IgD-negative memory B cell (primary cell): ENCODE measurements at regions not wholly inside any gene's neighbourhood (a gene's known extent, or its start where the extent isn't known, plus 50 kb on each side); places are given as distances from the start of the nearest gene placed in this dataset.

ENCODE experiments used
- H3K27ac Mint-ChIP-seq, 3 donors: one replicate each; pipeline ENCODE4 v1.8.0; 2020 to 2022; ENCODE audit warnings: mild to moderate bottlenecking in 3 of 3, mixed read lengths in 3 of 3, moderate library complexity in 1 of 3
- H3K27me3 Mint-ChIP-seq: one replicate; pipeline ENCODE4 v1.8.0; 2021; ENCODE audit warnings: mixed read lengths
- H3K36me3 Mint-ChIP-seq: one replicate; pipeline ENCODE4 v1.8.0; 2020; ENCODE audit warnings: mild to moderate bottlenecking, mixed read lengths
- H3K4me1 Mint-ChIP-seq, 3 donors: one replicate each; pipeline ENCODE4 v1.8.0; 2020 to 2022; ENCODE audit warnings: mixed read lengths in 3 of 3, mild to moderate bottlenecking in 1 of 3
- H3K4me3 Mint-ChIP-seq, 4 donors: one replicate each; pipeline ENCODE4 v1.8.0; 2020 to 2022; ENCODE audit warnings: mild to moderate bottlenecking in 4 of 4, mixed read lengths in 4 of 4, moderate library complexity in 3 of 4
- H3K9me3 Mint-ChIP-seq, 3 donors: one replicate each; pipeline ENCODE4 v1.8.0; 2020 to 2021; ENCODE audit warnings: mixed read lengths in 3 of 3, mild to moderate bottlenecking in 1 of 3

DNA sequence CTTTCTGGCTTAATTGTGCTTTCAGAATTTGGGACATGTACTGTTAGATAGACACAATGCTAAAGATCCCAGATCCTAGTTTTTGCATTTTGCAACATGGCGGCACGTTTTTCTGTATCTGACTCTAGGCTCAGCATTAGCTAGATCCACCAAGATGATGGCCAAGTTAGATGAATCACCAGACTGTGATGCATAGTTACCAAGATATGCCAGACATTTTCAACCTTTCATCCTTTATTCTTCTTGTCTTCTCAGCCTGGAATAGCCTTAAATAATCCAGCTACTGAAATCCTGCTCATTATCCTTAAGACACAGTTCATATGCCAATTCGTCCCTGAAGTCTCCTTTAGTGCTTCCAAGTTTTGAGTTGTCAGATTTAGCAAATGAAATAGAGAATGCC lies 144.9 kb upstream of the CRY1 start:
- Mint-ChIP-seq H3K27ac (no peak overlapping the region), H3K27me3 (peaks cover 6% of the 10 kb centered on the region), H3K36me3 (no peaks in the 10 kb centered on the region), H3K4me1 (no peaks in the 10 kb centered on the region), H3K4me3 (no peak overlapping the region), H3K9me3 (peaks cover 0 to 3% (median 0%) of the 10 kb centered on the region in 3 donors)

DNA sequence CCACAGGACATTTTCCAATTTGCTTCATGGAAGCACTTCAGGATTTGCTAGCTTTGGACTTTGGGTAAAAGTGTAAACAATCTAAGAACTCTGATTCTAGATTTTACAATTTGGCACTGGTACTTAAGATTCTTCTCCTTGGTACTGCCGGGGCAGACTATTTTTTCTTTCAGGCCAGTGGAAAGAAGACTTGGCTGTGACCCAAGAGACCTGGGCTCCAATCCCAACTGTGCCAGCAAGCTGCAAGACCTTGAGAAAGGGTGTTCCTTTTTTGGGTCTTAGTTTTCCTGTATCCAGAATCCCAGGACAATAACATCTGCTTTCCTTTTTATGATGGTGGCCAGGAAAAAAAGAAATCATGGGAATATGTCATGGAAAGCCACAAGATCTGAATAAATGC lies 148.1 kb upstream of the CRY1 start:
- H3K4me1 Mint-ChIP-seq: no peaks in the 10 kb centered on the region
- no peak overlapping the region for H3K27ac Mint-ChIP-seq
- H3K36me3 Mint-ChIP-seq: no peaks in the 10 kb centered on the region
- H3K4me3 Mint-ChIP-seq: no peak overlapping the region
- H3K9me3 Mint-ChIP-seq: peaks cover 0 to 2% (median 0%) of the 10 kb centered on the region in 3 donors
- H3K27me3 Mint-ChIP-seq: peaks cover 10% of the 10 kb centered on the region

DNA sequence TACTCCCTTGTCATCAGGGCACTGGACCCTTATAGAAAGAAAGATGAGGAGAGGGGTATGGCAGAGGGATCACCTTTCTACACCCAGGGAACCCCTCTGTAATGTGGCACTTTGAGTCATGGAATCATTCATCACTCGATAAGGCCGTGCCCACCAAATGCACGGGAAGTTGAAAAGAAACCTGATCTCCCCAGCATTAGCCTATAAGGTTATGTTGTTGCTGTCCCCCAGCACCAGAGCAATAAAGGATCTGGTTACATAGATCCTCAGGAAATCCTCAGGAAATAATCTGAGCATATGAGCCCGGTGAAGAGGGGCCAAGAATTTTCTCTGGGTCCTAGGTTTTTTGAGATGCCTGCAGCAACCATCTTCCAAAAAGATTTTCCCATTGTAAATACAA lies 148.8 kb upstream of the CRY1 start:
- Mint-ChIP-seq H3K4me3 (no peak overlapping the region), H3K27ac (no peak overlapping the region), H3K36me3 (no peaks in the 10 kb centered on the region), H3K27me3 (peaks cover 10% of the 10 kb centered on the region), H3K4me1 (no peaks in the 10 kb centered on the region), H3K9me3 (peaks cover 0 to 2% (median 0%) of the 10 kb centered on the region in 3 donors)

DNA sequence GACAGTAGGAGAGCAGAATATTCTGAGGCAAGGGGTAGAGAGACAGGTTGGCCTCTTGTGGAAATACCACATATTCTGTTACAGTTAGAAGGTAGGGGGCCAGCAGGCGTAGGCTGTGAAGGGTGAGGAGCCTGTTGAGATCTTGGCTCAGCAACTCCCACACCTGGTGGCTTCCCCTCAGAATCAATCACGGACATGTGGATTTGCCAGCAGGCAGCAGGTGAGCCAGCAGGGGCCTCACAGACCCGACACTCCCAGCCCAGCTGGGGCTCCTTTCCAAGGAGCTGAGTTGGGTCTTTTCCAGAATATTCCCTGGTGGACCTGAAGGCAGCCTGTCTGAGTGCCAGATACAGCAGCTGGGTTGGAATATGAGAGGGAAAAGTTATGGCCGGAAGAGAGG lies 150.0 kb upstream of the CRY1 start:
- Mint-ChIP-seq H3K27me3 (peaks cover 10% of the 10 kb centered on the region), H3K4me3 (no peak overlapping the region)

DNA sequence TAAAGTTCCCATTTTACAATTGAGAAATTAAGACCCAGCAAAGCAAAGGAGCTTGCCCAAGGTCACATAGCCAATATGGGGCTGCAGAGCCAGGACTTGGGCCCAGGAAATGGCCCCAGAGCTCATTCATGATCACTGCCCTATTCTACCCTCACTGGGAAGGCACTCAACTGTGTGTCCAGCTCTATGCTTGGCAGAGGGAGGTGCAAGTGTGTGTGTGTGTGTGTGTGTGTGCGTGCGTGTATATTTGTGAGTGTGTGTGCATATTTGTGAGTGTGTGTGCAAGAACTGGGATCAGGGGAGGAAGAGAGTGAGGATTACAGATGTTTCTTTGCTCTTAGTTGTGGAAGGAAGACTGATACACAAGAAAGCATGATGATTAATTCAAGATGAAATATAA lies 151.2 kb upstream of the CRY1 start:
- H3K36me3 Mint-ChIP-seq: no peaks in the 10 kb centered on the region
- H3K4me3 Mint-ChIP-seq: no peak overlapping the region
- peaks cover 10% of the 10 kb centered on the region for H3K27me3 Mint-ChIP-seq
- H3K4me1 Mint-ChIP-seq: no peaks in the 10 kb centered on the region
- peaks cover 0 to 2% (median 0%) of the 10 kb centered on the region in 3 donors for H3K9me3 Mint-ChIP-seq
- peak overlapping the region in 1 of 3 donors; percentile 57 for H3K27ac Mint-ChIP-seq

More for the DNA sequence above, 150.0 kb upstream of the CRY1 start:
- Mint-ChIP-seq H3K4me1 (no peaks in the 10 kb centered on the region), H3K27ac (no peak overlapping the region), H3K36me3 (no peaks in the 10 kb centered on the region), H3K9me3 (peaks cover 0 to 2% (median 0%) of the 10 kb centered on the region in 3 donors)

DNA sequence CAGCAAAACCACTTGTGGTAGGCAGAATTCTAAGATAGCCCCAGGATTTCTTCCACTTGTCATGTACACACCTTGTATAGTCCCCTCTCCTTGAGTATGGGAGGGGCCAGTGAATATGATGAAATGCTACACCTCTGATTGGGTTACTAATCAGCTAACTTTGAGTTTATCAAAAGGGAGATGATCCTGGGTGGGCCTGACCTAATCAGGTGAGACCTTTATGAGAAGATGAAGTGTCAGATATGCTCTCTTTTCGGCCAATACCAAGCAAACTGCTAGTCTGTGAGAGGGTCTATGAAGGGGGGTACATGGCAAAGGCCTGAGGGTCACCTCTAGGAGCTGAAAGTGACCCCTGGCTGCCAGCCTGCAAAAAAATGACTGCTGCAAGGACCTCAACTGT lies 154.3 kb upstream of the CRY1 start:
- no peak overlapping the region for H3K27ac Mint-ChIP-seq
- no peak overlapping the region for H3K4me3 Mint-ChIP-seq
- peaks cover 0 to 2% (median 0%) of the 10 kb centered on the region in 3 donors for H3K9me3 Mint-ChIP-seq
- H3K4me1 Mint-ChIP-seq: no peaks in the 10 kb centered on the region
- no peaks in the 10 kb centered on the region for H3K36me3 Mint-ChIP-seq
- H3K27me3 Mint-ChIP-seq: peaks cover 8% of the 10 kb centered on the region

DNA sequence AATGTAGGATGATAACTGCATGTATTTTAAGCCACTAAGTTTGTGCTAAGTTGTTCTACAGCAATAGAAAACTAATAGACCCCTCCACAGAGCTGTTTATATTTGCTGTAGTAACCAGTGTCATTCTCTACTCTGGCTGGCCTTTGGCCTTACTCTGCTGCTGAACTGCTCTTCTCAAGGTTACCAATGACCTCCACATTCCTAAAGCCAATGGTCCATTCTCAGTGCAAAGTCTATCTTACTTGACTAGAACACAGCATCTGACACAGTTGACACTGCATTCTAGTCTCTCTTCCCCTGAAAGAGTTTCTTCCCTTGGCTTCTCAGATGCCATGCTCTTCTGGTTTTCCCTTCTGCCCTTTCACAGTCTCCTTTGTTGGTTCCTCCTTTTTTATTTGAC lies 154.8 kb upstream of the CRY1 start:
- no peak overlapping the region for H3K4me3 Mint-ChIP-seq
- H3K36me3 Mint-ChIP-seq: no peaks in the 10 kb centered on the region
- H3K9me3 Mint-ChIP-seq: peaks cover 0 to 2% (median 0%) of the 10 kb centered on the region in 3 donors
- peaks cover 5% of the 10 kb centered on the region for H3K27me3 Mint-ChIP-seq
- H3K4me1 Mint-ChIP-seq: no peaks in the 10 kb centered on the region
- no peak overlapping the region for H3K27ac Mint-ChIP-seq

DNA sequence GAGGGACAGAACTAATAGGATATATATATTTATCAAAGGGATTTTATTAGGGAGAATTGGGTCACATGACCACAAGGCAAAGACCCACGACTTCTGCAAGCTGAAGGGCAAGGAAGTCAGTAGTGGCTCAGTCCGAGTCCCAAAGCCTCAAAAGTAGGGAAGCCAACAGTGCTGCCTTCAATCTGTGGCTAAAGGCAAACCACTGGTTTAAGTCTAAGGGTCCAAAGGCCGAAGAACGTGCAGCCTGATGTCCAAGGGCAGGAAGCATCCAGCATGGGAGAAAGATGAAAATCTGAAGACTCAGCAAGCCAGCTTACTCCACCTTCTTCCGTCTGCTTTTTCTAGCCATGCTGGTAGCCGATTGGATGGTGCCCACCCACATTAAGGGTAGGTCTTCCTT lies 157.9 kb upstream of the CRY1 start:
- no peak overlapping the region for H3K27ac Mint-ChIP-seq
- H3K27me3 Mint-ChIP-seq: peaks cover 2% of the 10 kb centered on the region
- H3K4me1 Mint-ChIP-seq: no peaks in the 10 kb centered on the region
- no peak overlapping the region for H3K4me3 Mint-ChIP-seq
- H3K36me3 Mint-ChIP-seq: no peaks in the 10 kb centered on the region
- H3K9me3 Mint-ChIP-seq: peaks cover 0 to 2% (median 0%) of the 10 kb centered on the region in 3 donors

DNA sequence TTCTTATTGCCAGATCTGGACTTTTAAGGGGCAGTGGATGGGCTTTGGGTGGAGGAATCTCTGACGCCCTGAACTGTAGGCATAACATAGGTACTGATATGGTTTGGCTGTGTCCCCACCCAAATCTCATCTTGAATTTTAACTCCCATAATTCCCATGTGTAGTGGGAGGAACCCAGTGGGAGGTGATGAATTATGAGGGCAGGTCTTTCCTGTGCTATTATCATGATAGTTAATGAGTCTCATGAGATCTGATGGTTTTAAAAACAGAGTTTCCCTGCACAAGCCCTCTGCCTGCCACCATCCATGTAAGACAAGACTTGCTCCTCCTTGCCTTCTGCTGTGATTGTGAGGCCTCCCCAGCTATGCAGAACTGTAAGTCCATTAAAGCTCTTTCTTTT lies 160.0 kb upstream of the CRY1 start:
- no peaks in the 10 kb centered on the region for H3K36me3 Mint-ChIP-seq
- H3K27ac Mint-ChIP-seq: no peak overlapping the region
- peaks cover 2% of the 10 kb centered on the region for H3K27me3 Mint-ChIP-seq
- H3K9me3 Mint-ChIP-seq: peaks cover 0 to 2% (median 0%) of the 10 kb centered on the region in 3 donors
- no peak overlapping the region for H3K4me3 Mint-ChIP-seq
- H3K4me1 Mint-ChIP-seq: no peaks in the 10 kb centered on the region

DNA sequence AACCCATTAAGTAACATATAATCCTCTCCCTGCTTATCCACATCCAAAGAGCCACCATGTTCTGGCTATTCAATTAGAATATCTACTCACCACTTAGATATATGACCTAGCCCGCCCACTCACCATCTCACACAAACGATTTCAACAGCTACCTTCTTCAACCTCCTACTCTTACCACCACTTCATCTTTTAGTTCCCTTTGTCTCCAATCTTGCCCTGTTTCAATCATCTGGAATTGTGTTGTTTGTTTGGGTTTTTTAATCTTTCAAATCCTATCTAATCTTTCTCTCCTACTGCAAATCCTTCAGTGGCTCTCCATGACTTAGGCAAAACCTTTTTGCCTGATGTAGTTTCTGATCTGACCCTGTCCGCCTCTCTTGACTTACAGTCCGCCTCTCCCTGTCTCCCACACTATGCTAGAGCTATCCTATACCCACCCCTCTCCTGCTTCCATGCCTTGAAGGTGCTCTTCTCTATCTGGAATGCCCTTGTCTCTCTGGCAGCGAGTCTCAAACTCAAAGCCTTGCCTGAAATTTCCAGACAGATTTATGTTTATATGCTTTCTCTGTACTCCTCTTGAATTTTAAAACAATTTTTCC lies 161.0 kb upstream of the CRY1 start:
- H3K27ac Mint-ChIP-seq: no peak overlapping the region
- H3K9me3 Mint-ChIP-seq: peaks cover 0 to 2% (median 0%) of the 10 kb centered on the region in 3 donors
- peaks cover 2% of the 10 kb centered on the region for H3K27me3 Mint-ChIP-seq
- H3K36me3 Mint-ChIP-seq: no peaks in the 10 kb centered on the region
- no peaks in the 10 kb centered on the region for H3K4me1 Mint-ChIP-seq
- no peak overlapping the region for H3K4me3 Mint-ChIP-seq

DNA sequence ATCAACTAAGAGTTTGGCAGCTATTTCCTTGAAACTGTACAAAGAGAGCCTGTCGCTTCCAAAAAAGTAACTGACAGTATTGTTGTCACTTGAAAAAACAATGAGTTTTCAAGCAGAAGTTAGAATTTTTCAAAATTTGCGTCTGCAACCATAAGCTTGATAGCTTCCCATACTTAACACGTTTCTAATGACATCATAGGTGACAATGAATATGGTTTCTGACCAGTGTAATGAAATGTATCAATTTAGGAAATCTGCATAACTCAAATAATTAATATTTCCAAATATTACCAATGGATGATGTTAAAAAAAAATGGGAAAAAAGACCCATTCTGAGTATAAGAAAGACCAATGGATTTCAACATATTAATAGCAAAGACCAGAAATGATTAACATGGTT lies 165.4 kb upstream of the CRY1 start:
- Mint-ChIP-seq H3K36me3 (no peaks in the 10 kb centered on the region), H3K4me3 (no peak overlapping the region), H3K9me3 (peaks cover 0 to 8% (median 7%) of the 10 kb centered on the region in 3 donors), H3K27ac (no peak overlapping the region), H3K4me1 (no peaks in the 10 kb centered on the region), H3K27me3 (peaks cover 2% of the 10 kb centered on the region)

DNA sequence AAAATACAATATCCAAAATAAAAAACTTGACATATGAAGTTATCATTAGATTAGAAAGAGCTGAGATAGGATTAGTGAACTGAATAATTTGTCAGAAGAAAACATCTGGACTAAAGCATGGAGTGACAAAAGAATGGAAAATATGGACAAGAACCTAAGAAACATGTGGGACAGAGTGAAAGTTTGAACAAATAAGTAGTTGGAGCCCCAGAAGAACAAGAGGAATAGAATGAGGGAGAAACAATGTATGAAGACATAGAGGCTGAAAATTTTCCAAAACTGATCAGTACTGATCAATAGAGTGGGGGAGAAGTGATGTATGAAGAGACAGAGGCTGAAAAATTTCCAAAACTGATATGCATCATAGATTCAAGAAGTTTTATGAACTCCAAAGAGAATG lies 170.6 kb upstream of the CRY1 start:
- peaks cover 0 to 12% (median 11%) of the 10 kb centered on the region in 3 donors for H3K9me3 Mint-ChIP-seq
- no peaks in the 10 kb centered on the region for H3K4me1 Mint-ChIP-seq
- H3K27me3 Mint-ChIP-seq: no peaks in the 10 kb centered on the region
- peaks cover 4% of the 10 kb centered on the region for H3K36me3 Mint-ChIP-seq
- no peak overlapping the region for H3K4me3 Mint-ChIP-seq
- H3K27ac Mint-ChIP-seq: no peak overlapping the region

DNA sequence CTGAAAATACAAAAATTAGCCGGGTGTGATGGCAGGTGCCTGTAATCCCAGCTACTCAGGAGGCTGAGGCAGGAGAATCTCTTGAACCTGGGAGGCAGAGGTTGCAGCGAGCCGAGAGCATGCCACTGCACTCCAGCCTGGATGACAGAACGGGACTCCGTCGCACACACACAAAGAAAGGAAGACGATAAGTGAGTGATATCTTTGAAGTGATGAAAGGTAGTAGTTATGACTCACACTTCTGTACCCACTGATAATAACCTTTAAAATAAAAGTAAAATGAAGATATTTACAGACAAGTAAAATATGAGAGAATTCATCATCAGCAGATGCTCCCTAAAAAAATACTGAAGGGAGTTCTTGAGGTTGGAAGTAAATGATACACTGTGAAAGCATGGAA lies 171.3 kb upstream of the CRY1 start:
- Mint-ChIP-seq H3K4me3 (no peak overlapping the region), H3K9me3 (peaks cover 0 to 12% (median 11%) of the 10 kb centered on the region in 3 donors), H3K27ac (no peak overlapping the region), H3K27me3 (peaks cover 2% of the 10 kb centered on the region), H3K4me1 (no peaks in the 10 kb centered on the region), H3K36me3 (peaks cover 4% of the 10 kb centered on the region)

DNA sequence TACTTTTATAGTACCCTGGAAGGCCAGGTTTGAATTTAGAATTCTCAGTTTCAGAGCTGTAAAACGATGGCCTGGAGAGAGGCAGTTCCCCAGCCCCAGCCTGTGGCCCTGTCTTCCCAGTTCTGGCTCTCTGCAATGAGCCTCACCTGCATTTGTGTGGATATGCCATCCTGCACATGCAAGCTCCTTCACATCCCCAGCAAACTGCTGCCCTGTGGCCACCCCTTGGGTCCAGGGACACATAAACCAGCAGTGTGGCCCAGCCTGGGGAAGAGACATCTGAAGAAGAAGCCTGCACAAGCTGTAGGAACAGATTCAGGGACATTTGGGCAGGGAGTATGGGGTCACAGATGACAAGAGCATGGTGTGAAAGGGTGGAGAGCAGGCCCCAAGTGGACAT lies 174.3 kb upstream of the CRY1 start:
- Mint-ChIP-seq H3K9me3 (peaks cover 0 to 12% (median 9%) of the 10 kb centered on the region in 3 donors), H3K4me3 (no peak overlapping the region), H3K27me3 (peaks cover 2% of the 10 kb centered on the region), H3K27ac (no peak overlapping the region), H3K36me3 (peaks cover 4% of the 10 kb centered on the region), H3K4me1 (no peaks in the 10 kb centered on the region)

DNA sequence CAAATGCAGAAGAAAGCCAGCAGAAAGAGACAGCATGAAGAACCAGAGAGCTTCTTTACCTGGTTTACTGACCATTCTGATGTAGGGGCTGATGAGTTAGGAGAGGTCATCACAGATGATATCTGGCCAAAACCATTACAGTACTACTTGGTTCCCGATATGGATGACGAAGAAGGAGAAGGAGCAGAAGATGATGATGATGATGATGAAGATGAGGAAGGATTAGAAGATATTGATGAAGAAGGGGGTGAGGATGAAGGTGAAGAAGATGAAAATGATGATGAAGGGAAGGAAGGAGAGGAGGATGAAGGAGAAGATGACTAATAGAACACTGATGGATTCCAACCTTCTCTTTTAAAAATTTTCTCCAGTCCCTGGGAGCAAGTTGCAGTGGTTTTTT lies 178.2 kb upstream of the CRY1 start:
- H3K36me3 Mint-ChIP-seq: no peaks in the 10 kb centered on the region
- no peak overlapping the region for H3K27ac Mint-ChIP-seq
- peaks cover 14% of the 10 kb centered on the region for H3K27me3 Mint-ChIP-seq
- H3K9me3 Mint-ChIP-seq: no peaks in the 10 kb centered on the region
- no peak overlapping the region for H3K4me3 Mint-ChIP-seq
- no peaks in the 10 kb centered on the region for H3K4me1 Mint-ChIP-seq

DNA sequence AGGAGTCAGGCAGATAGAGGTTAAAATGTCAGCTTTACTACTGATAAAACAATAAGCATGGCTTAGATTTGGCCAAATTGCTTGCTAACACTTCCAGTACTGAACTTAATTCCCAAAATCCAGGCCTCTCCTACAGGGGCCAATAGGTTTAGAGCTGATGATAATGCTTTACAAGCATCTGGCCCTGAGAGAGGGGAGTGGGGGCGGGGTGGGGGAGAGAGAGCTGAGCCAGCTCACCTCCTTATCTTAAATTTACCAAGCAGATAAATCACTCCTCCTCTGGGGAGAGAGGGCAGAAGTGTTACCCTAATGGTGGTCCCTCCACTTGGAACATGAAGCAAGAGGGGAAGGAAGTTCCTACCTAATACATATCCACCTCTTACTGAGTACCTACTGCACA lies 182.2 kb upstream of the CRY1 start:
- H3K27me3 Mint-ChIP-seq: peaks cover 12% of the 10 kb centered on the region
- H3K9me3 Mint-ChIP-seq: peaks cover 0 to 3% (median 2%) of the 10 kb centered on the region in 3 donors
- no peaks in the 10 kb centered on the region for H3K4me1 Mint-ChIP-seq
- H3K4me3 Mint-ChIP-seq: no peak overlapping the region
- no peak overlapping the region for H3K27ac Mint-ChIP-seq
- H3K36me3 Mint-ChIP-seq: no peaks in the 10 kb centered on the region
